ENCODE measurements at regions not wholly inside any gene's neighbourhood (a gene's known extent, or its start where the extent isn't known, plus 50 kb on each side); places are given as distances from the start of the nearest gene placed in this dataset.

DNA sequence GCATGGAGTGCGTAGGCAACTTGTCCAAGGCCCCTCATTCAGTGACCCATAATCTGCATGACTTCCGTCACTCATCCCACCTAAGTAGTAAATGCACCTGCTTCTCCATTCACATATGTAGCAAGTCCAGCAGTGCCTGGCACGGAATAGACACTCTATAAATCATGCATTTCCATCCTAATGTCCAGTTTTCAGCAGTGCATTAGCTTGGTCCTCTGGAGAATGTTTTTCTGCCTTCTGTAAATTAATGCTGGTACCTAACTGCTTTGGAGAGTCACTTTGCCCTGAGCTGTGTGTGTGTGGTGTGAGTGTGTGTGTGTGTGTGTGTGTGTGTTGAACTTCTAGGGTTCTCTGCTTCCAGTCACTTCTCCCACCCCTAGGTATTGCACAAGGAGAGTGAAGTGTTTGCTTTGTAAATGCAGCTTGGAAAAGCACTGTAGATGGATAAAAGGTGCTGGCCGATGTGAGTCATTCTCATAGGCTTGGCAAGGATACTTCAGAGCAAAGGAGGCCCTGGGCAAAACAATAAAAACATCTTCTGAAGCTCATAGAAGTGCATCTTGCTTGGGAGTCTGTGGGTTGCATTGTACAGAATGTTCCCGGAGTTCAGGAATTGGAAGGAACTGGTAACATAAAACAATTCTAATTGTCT lies 181.8 kb downstream of the KATNAL1 start:
- DNase-seq = no peak

DNA sequence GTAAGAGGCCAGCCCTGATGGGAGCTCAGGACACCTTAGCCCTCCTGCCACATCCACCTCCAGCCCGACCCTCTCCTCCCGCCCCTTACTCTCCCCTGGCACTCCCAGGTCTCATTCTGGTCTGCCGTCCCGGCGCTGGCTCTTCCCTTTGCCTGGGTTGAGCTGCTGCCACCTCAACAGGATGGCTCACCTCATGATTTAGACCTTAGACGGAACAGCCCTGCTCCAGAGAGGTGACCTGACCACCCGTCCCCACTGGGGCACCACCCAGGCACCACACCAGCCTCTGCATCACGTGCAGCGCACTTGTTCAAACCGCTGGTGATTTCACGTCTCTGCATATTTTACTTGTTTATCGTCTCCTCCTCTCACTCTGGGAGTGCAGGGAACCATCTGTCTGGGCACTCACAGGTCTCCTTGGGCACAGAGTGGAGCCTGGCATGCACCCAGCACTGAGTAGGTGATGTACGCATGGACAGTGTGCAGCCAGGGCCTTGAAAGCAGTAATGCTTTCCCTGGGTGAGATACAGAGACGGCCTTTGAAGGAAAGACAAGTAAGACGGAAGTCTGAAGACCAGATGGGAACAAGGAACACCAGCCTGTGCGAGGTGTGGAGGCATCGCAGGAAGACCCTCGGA lies 183.1 kb downstream of the KATNAL1 start:
- no peak for DNase-seq

DNA sequence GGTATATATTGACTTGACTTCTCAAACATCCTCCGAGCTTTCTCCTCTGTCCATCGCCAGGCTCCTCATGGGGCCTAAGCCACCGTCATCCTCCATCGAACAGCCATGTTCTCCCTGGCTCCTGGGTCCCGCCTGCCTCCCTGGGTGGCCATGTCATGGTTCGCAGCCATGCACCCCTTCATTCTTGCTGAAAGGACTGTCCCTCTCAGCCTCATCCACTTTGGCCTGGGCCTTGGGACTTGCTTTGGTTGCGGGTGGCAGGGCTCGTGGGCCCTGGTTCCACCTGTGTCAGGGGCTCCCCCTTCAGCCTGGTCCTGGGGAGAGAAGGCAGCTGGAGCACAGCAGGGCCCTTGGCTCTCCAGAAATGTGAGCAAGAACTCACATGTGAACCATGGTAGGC lies 183.8 kb downstream of the KATNAL1 start:
- DNase-seq = no peak

DNA sequence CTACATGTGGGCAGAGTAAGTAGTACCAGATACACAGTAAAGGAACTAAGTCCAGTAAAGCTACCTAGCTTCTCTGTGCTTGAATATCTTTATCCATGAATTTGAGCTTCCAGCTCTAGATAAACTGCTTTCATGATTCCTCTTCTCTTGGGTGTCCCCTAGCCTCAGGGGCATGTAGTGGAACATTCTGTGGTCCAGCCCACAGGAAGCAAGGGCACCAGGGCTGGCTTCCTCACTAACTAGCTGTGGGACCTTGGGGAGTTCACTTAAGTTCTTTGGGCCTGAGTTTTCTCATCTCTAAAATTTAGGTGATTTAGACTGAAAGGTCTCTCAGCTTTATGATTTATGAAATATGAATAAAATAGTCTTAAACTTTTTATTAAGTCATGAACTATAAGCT lies 185.7 kb downstream of the KATNAL1 start:
- DNase-seq = no peak

DNA sequence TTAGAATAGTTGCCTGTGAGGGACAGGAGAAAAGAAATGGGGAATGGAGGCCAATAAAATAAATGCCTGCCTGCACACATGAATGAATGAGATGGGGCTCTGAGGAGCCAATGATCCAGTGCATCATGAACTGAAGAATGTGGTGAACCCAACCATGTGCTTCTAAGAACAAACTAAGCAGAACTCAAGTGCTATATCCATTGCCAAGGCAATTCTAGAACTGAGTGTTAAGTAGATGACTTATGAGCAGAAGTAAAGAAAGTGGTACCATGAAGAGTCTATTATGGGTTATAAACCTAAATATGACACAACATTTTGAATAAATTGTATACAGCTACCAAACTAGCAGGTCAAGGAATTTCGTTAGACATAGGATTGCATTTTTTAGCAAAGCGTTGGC lies 186.1 kb downstream of the KATNAL1 start:
- no peak for DNase-seq

DNA sequence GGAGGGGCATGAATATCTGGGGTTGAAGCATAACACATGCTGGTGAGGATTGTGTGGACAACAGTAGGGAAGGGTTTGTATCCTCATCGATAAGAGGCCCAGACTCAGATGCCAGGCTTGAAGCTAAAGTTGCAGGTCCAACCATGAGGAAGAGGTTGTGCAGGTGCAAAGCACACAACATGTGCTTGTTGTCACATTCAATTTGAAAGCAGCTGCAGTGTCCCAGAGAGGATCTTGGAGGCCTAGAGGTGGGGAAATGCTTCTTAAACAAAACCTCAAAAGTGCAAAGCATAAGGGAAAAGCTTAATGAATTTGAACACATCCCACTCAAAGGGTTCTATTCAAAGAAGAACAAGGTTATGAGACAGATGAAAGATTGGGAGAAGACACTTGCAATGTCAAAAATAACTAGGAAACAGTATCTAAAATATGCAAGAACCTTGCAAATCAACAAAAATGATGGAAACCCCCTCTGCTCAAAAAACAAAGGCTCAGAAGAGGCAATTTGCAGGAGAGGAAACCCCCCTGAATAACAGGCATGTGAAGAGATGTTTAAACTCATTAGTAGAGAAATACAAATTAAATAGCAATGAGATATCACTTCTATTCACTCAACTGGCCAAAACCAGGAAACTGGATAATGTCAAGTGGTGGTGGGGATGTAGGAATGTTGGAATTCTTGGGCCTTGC lies 187.1 kb downstream of the KATNAL1 start:
- no peak for DNase-seq

DNA sequence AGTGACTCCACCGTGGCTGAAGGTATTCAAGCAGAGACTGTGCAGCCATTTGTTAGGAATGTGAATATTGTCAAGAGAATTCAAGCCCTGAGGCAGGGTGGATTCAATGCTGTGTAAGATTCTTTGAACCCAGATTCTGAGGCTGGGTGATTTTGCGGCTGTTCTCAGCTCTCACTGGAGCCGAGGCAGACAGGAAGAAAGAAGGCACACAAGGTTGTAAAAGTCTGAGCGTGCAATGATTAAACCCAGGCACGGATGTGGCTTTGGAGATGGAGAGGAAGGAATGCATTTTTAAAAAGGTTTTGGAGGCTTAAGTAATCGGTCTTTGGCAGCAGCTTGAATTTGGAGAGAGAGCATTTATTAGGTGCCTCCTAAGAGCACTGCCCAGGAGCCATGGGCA lies 187.9 kb downstream of the KATNAL1 start:
- peak; percentile 27 for DNase-seq

DNA sequence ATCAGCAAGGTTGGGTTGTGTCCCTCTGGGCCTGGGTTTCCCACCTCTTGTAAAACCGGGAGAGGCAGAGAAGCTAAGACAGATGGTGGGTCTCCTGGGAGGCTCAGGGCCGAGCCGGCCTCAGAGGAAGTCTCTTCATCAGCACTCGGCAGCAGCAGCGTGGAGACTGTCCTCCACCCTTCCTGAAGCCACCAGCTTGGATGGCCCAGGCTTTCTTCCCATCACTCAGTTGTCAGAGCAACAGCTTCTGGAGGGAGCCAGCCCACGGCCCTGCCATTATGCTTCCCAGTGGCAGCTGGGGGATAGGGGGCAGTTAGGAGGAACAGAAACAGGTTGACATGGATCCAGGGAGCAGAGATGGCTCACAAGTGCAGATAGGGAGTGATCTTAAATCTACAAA lies 191.0 kb downstream of the KATNAL1 start:
- no peak for DNase-seq

DNA sequence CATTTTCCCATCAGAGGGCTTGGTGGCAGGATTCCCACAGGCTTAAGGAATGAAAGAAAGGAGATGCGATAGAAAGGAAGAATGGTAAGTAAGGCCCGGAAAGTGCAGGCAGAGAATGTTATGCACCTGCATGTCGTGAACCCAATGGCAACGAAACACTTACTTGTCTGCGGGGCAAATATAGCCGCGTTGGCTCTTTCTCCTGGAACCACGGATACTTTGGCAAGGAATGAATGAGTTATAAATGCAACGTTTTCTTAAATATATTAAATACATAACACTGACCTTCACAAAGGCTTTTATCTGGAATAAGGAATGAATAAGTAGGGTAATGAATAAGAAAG lies 192.1 kb downstream of the KATNAL1 start:
- no peak for DNase-seq

DNA sequence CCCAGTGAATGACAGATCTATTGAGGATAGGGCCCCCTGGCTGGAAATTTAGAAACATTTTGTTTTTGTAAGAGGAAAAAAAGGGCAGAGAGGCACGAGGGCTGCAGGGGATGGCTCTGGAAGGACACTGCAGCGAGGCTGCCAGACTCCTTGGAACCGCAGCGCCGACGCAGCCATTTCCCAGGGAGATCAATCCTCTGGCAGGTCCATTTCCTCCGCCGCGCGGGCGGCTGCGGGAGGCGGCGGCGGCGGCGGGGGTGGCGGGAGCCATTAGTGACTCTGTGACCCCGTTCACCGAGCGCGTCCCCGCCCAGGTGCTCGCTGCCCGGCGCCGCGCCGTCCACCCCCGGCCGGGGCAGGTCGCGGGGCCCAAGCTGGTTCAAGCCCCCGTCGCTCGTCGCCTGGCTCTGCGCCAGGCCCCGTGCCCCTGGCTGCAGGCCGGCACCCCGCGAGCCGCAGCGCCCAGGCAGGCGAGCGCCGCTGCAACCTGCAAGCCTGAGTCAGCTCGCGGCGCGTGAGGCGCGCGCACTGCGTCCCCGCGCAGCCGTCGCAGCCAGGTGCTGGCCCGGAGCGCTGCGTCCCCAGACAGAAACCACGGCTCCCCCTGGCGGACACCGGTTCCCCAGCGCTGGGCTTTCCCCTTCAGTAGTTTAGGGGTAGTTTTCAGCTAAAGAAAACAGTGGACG lies 192.6 kb downstream of the KATNAL1 start:
- peak; percentile 91 for DNase-seq

DNA sequence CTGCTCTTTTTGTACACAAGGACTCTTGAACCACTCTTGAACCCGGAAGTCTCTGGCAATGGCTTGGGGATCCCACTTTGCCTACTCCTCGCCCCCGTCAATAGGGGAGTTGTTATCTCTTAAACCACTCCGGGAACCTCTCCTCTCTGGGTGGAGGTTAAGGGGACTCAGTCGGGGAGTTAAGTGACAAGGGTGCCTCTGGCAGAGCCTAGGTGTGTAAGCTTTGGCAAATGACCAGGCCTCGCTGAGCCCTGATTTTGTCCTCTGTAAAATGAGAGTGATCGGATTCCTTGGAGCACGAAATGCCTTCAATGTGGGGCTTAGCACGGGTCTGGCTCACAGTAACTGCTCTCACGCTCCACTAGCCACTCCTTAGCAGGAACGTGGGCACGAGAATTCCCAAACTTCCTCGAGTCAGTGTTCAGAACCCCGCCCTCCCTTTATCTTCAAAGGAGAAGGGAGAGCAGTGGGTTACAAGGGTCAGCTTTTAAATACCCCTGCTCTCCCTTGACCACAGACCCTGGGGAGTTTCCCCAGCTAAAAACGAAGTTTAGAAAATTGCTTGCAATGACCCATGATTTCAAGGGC lies 193.3 kb downstream of the KATNAL1 start:
- DNase-seq = no peak

DNA sequence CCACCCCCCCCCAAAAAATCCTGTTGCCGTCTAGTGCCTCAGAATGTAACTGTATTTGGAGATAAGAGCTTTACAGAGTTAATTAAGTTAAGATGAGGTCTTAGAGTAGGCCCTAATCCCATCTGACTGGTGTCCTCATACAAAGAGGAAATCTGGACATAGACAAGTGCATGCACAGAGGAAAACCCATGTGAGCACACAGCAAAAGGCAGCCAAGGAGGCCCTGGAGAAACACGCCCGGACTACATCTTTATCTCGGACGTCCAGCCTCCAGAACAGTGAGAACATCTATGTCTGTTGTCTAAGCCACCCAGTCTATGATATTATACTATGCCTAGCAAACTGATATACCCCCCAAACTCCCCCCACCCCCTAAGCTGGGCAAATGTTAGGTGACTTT lies 193.8 kb downstream of the KATNAL1 start:
- DNase-seq = no peak

DNA sequence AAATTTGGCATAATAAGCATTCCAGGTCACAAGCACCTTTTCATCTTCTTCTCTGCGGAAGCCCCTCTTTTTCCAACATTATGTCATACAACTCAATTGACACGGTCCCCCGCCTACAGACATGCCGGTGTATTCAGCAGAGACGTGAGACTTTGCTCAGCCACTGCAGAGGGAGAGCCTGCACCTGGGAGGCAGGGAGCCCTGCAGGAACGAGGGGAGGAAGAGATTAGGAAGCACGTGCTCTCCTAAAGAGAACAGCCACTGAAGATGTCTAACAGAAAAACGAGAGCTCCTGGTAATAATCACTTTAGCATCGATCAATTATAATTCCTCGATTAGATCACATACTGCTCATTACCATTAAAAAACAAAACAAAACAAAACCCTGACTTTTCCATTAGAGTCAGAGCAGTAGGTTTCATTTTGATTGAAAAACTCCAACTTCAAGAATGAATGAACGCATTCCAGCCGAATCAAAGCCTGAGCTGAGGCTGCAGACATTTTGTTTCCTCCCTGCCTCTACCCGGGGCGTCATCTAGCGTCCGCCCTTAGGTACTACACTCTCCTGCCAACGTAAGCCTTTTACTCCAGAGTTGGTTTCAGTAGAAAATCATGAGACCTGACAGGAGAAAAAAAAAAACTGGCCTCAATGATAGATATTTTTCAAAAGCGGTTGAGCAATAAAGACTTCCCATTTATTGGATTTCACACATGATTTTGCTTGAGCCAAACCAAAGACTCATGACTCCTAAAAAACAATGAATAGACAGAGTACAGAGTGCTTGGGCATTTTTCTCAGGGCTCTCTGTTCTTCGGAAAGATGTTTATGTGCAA lies 194.5 kb downstream of the KATNAL1 start:
- peak; percentile 84 for DNase-seq

DNA sequence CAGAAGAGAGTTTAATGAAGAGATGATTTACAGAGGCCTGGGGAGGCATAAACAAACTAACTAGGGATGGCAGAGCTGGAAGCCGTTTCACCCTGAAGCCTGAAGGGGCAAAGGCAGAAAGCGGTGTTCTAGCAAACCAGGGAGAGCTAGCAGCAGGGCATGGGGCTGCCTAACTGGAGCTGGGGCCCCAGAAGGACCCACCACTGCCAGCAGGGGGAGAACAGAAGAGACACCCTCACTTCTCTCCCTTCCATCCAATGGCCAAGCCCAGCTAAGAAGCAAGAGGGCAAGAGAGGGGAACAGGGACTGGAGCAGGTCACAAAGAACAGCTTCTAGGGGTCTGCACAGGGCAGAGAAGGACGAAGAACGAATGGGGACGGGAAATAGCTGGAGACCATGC lies 195.5 kb downstream of the KATNAL1 start:
- DNase-seq = no peak

DNA sequence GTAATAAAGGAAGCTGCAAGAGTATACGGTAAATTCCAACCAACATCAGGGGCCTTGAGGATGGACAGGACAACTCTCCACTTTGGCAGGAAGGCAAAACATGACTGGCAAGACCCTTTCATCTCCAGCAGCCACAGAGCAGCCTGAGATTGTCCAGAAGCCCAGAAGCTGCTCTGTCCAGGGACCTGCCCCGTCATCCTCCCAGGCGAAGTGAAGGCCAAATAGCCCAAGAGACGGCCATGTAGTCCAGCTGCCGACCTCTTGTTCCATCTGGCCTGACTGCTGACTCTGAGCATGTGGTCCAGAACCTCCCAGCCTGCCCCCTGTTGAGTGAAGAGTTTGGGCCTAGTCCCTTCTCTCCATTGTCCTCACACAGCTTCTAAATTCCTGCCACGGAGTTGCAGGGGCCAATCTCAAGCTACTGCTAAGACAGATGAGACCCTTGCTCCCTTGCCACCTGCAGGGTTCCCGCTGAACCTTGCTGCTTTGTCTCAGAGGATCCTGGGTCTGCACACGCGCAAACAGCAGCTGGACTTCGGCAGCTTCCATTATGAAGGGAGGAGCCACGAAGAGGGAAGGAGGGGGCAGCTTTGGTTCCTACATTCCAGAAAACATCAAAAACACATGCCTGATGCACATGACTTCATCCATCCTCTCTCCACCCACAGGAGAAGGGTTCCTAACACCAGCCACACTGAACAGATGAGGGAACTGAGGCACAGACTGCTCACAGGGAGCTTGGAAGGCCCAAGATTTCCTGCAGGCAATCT lies 196.9 kb downstream of the KATNAL1 start:
- DNase-seq = no peak

DNA sequence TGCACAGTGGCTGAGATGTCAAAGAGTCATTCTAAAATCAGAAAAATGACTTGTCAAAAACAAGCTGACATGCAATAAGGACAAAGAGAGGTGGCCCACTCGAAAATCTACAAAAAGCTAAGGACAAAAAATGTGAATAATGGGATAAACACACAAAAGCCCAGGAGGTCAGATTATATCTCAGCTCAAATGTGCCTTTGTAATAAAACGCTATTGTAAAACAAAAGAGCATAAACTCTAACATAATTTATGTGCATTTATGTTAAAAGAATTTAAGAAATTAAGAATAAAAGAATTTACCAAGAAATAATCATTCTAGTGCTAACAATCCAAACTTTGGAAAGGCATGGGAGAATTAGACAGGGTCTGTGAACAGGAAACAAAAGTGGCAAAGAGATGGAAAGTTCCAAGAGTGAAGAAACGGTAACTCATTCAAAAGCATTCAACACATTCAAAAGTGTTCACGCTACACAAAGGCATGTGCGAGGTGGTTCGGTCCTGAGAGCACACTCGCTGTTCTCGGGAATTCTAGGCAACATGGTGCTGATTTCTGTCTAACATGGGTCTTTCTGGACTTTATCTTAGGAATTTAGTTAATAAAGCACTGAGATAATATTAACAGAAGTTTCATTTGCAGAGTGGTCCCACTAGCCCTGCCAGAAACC lies 197.7 kb downstream of the KATNAL1 start:
- DNase-seq = no peak

DNA sequence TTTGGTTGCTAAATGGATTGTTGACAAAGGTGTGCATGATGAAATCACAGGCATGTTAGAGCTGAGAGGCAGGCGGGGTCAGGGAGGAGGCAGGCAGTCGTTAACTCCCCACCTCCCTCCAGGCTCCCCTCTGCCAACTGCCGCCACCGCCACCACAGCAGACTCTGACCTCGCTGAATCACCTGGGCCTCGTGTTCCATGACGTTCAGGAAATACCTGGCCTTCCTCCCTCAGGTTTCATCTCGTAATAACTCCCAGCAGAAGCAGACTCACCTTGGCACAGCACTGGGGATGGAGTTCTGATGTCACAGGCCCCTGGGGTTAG lies 198.5 kb downstream of the KATNAL1 start:
- DNase-seq = no peak

DNA sequence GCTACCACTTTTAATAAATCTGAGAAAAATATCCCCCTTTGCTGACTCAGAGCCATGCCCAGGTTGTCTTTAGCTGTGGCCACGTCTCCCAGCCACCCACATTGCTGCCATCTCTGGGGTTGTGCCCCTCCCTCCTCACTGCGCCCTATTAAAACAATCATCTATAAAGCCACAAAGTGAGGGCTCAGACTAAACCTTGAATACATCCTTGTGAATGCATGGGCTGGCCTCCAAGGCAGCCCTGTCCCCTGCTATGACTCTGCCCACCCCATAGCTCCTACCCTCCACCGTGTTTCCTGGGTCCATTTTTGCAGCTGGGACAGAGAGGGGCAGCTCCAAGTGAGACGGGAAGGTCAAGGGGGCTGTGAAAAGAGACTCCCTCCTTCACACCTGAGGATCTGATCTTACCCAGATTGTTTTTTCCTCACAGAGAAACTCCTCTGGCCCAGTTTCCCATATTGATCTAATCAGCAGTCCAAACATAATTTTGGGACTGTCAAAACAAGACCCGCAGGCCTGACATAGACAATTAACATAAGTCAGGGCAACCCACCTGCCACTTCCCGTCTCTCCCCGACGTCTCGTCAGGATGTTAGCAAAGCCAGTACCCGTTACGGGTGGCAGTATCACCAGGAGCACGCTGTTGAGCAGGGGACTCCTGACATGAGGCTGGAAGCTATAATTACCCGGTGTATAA lies 199.0 kb downstream of the KATNAL1 start:
- no peak for DNase-seq

DNA sequence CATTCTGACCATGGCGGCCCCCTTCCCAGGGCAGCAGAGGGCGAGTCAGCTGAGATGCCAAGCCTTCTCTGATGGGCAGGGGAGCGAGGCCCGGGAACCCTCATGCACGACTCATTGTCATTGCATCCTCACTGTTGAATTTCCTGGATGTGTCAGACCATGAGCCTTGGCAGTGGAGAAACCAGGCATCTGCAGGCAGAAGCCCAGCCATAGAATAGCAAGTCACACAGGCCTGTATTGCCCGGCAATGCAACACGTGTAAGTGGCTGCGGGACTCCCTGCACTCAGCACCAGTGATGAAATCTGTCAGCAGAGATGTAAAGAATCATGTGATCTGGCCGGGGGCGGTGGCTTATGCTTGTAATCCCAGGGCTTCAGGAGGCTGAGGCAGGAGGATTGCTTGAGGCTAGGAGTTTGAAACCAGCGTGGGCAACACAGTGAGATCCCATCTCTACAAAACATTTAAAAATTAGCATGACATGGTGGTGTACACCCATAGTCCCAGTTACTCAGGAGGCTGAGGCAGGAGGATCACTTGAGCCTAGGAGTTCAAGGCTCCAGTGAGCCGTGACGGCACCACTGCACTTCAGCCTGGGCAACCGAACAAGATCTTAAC lies 199.7 kb downstream of the KATNAL1 start:
- no peak for DNase-seq

DNA sequence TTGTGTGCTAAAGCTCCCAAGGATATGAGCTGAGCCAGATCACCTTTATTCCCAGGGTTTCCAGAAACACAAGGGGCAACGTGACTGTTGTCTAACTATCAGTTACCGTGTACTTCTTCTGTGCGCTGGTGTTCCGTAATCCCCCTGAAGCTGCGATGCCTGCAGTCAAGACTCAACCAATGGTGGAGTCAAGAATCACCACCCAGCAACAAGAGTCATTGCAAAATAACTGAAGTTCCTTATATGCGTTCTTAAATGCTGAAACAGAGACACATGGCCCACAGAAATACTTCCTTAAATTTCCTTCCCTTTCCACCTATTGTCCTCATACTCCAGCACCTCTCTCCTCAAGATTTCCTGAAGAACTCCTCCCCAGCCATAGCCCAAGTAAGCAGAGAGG lies 200.2 kb downstream of the KATNAL1 start:
- no peak for DNase-seq
